NT2/D1 (cell line): ENCODE measurements at regions not wholly inside any gene's neighbourhood (a gene's known extent, or its start where the extent isn't known, plus 50 kb on each side); places are given as distances from the start of the nearest gene placed in this dataset.
"Not testable (repeated sequence)": the region's sequence is repeated elsewhere in the genome, so short reads cannot be mapped to it uniquely, and the experiment has no call there.

Experiments
- YY1 ChIP-seq: IDR thresholded peaks from 2 replicates; pipeline ENCODE4 v1.6.1; 2011; ENCODE audit not compliant: insufficient read length, insufficient read depth
- ZNF274 ChIP-seq: IDR thresholded peaks from 2 replicates; pipeline ENCODE4 v1.6.1; 2011; ENCODE audit warnings: mild to moderate bottlenecking, low read depth, low read length

- TF ChIP-seq YY1, ZNF274: not testable (repeated sequence)
These were observed 118.1 kb upstream of the RIOK2 start for GRCh38 chr5:97301181-97301580.
